ENCODE measurements at regions not wholly inside any gene's neighbourhood (a gene's known extent, or its start where the extent isn't known, plus 50 kb on each side); places are given as distances from the start of the nearest gene placed in this dataset.

GRCh38 chr16:26550111-26550610 is 516.6 kb upstream of the C16orf82 start:
- Histone ChIP-seq H2AFZ (ENCODE audit: low read length) (no peak overlapping the region), H3K9me2 (ENCODE audit: insufficient read depth, low read length) (no peaks in the 10 kb centered on the region), H3K4me2 (ENCODE audit: low read length) (no peak overlapping the region), H4K20me1 (ENCODE audit: insufficient read depth, low read length) (no peaks in the 10 kb centered on the region), H3K4me3 (ENCODE audit: low read depth, low read length, poor library complexity, severe bottlenecking) (no peak overlapping the region), H3K27ac (ENCODE audit: low read depth, low read length, poor library complexity, severe bottlenecking) (no peak overlapping the region), H3K79me2 (ENCODE audit: insufficient read depth, low read depth, low read length) (no peaks in the 10 kb centered on the region), H3K4me1 (ENCODE audit: insufficient read depth, low read length, poor library complexity, severe bottlenecking) (no peaks in the 10 kb centered on the region), H3K9me3 (ENCODE audit: low read length) (no peaks in the 10 kb centered on the region), H3K36me3 (ENCODE audit: insufficient read depth, low read length) (no peaks in the 10 kb centered on the region)
- ChIA-PET CTCF (ENCODE audit: unreplicated experiment) (no interaction called here), POLR2A (no interaction called here)
- DNase-seq (ENCODE audit: low spot score) = no peak
- no TSS peak for BruUV-seq (replicated peaks)
- intact Hi-C loops (cut with micrococcal nuclease; ENCODE audit: unreplicated experiment) = no loop called here
- TF ChIP-seq CTCF (conservative IDR thresholded peaks at IDR 0.05; ENCODE audit: low read length) (no peak), EZH2phosphoT487 (IDR thresholded peaks at IDR 0.05; ENCODE audit: borderline replicate concordance, low read depth, low read length) (no peak)

GRCh38 chr16:26554030-26554429 is 512.7 kb upstream of the C16orf82 start:
- Histone ChIP-seq H3K4me1 (ENCODE audit: insufficient read depth, low read length, poor library complexity, severe bottlenecking) (no peaks in the 10 kb centered on the region), H3K4me2 (ENCODE audit: low read length) (no peak overlapping the region), H2AFZ (ENCODE audit: low read length) (no peak overlapping the region), H4K20me1 (ENCODE audit: insufficient read depth, low read length) (no peaks in the 10 kb centered on the region), H3K9me2 (ENCODE audit: insufficient read depth, low read length) (no peaks in the 10 kb centered on the region), H3K4me3 (ENCODE audit: low read depth, low read length, poor library complexity, severe bottlenecking) (no peak overlapping the region), H3K36me3 (ENCODE audit: insufficient read depth, low read length) (no peaks in the 10 kb centered on the region), H3K27ac (ENCODE audit: low read depth, low read length, poor library complexity, severe bottlenecking) (no peak overlapping the region), H3K9me3 (ENCODE audit: low read length) (no peaks in the 10 kb centered on the region), H3K79me2 (ENCODE audit: insufficient read depth, low read depth, low read length) (no peaks in the 10 kb centered on the region)
- BruUV-seq (replicated peaks) = no TSS peak
- TF ChIP-seq CTCF (conservative IDR thresholded peaks at IDR 0.05; ENCODE audit: low read length) (no peak), EZH2phosphoT487 (IDR thresholded peaks at IDR 0.05; ENCODE audit: borderline replicate concordance, low read depth, low read length) (no peak)
- intact Hi-C loops (cut with micrococcal nuclease; ENCODE audit: unreplicated experiment) = no loop called here
- ChIA-PET CTCF (ENCODE audit: unreplicated experiment) (no interaction called here), POLR2A (no interaction called here)
- DNase-seq (ENCODE audit: low spot score) = no peak

- H3K4me1 ChIP-seq (ENCODE audit: insufficient read depth, low read length, poor library complexity, severe bottlenecking) = no peaks in the 10 kb centered on the region
- BruUV-seq (replicated peaks) = no TSS peak
- no peak overlapping the region for H3K27ac ChIP-seq (ENCODE audit: low read depth, low read length, poor library complexity, severe bottlenecking)
- TF ChIP-seq EZH2phosphoT487 (IDR thresholded peaks at IDR 0.05; ENCODE audit: borderline replicate concordance, low read depth, low read length) = no peak
- TF ChIP-seq CTCF (conservative IDR thresholded peaks at IDR 0.05; ENCODE audit: low read length) = no peak
- ChIA-PET CTCF (ENCODE audit: unreplicated experiment) (no interaction called here), POLR2A (no interaction called here)
- no peak overlapping the region for H2AFZ ChIP-seq (ENCODE audit: low read length)
- H3K36me3 ChIP-seq (ENCODE audit: insufficient read depth, low read length) = no peaks in the 10 kb centered on the region
- no peak overlapping the region for H3K4me2 ChIP-seq (ENCODE audit: low read length)
- intact Hi-C loops (cut with micrococcal nuclease; ENCODE audit: unreplicated experiment) = no loop called here
- H3K79me2 ChIP-seq (ENCODE audit: insufficient read depth, low read depth, low read length) = no peaks in the 10 kb centered on the region
- no peaks in the 10 kb centered on the region for H3K9me3 ChIP-seq (ENCODE audit: low read length)
- H3K9me2 ChIP-seq (ENCODE audit: insufficient read depth, low read length) = no peaks in the 10 kb centered on the region
- H3K4me3 ChIP-seq (ENCODE audit: low read depth, low read length, poor library complexity, severe bottlenecking) = no peak overlapping the region
- no peak for DNase-seq (ENCODE audit: low spot score)
- H4K20me1 ChIP-seq (ENCODE audit: insufficient read depth, low read length) = no peaks in the 10 kb centered on the region
Observed at GRCh38 chr16:26561303-26561702, 505.4 kb upstream of the C16orf82 start.
